HEK293T (cell line): ENCODE measurements at regions not wholly inside any gene's neighbourhood (a gene's known extent, or its start where the extent isn't known, plus 50 kb on each side); places are given as distances from the start of the nearest gene placed in this dataset.

Experiments
- ARNT ChIP-seq: fragments of 450-650 bp; IDR thresholded peaks from 2 replicates; pipeline ENCODE4 v1.6.1; 2017; ENCODE audit warnings: mild to moderate bottlenecking
- FOXK2 ChIP-seq: fragments of 450-650 bp; IDR thresholded peaks from 2 replicates; pipeline ENCODE4 v1.6.1; 2016; ENCODE audit warnings: mild to moderate bottlenecking
- FOXM1 ChIP-seq: fragments of 450-650 bp; IDR thresholded peaks from 2 replicates; pipeline ENCODE4 v1.6.1; 2017; ENCODE audit warnings: mild to moderate bottlenecking, borderline replicate concordance
- HDGF ChIP-seq: fragments of 450-650 bp; IDR thresholded peaks from 2 replicates; pipeline ENCODE4 v1.6.1; 2017; ENCODE audit warnings: antibody characterized with exemption, borderline replicate concordance
- SP1 ChIP-seq: fragments of 450-650 bp; IDR thresholded peaks from 2 replicates; pipeline ENCODE4 v1.6.1; 2017
- SUZ12 ChIP-seq: fragments of 450-650 bp; IDR thresholded peaks from 2 replicates; pipeline ENCODE4 v1.6.1; 2016; ENCODE audit warnings: mild to moderate bottlenecking
- TARDBP ChIP-seq: fragments of 450-650 bp; IDR thresholded peaks from 2 replicates; pipeline ENCODE4 v1.6.1; 2016

- TF ChIP-seq HDGF (no peak), SP1 (no peak), FOXM1 (no peak), FOXK2 (no peak), SUZ12 (no peak), ARNT (no peak), TARDBP (no peak)
Measured at GRCh38 chr4:188432328-188432727, 293.1 kb downstream of the TRIML1 start.
